GM21381 (cell line): ENCODE measurements at regions not wholly inside any gene's neighbourhood (a gene's known extent, or its start where the extent isn't known, plus 50 kb on each side); places are given as distances from the start of the nearest gene placed in this dataset.

Experiments
- ATAC-seq: cut with Tn5 transposase; IDR thresholded peaks from one replicate; pipeline ENCODE4 v1.9.1; 2021; ENCODE audit warnings: mild to moderate bottlenecking, moderate library complexity; ENCODE audit not compliant: unreplicated experiment

DNA sequence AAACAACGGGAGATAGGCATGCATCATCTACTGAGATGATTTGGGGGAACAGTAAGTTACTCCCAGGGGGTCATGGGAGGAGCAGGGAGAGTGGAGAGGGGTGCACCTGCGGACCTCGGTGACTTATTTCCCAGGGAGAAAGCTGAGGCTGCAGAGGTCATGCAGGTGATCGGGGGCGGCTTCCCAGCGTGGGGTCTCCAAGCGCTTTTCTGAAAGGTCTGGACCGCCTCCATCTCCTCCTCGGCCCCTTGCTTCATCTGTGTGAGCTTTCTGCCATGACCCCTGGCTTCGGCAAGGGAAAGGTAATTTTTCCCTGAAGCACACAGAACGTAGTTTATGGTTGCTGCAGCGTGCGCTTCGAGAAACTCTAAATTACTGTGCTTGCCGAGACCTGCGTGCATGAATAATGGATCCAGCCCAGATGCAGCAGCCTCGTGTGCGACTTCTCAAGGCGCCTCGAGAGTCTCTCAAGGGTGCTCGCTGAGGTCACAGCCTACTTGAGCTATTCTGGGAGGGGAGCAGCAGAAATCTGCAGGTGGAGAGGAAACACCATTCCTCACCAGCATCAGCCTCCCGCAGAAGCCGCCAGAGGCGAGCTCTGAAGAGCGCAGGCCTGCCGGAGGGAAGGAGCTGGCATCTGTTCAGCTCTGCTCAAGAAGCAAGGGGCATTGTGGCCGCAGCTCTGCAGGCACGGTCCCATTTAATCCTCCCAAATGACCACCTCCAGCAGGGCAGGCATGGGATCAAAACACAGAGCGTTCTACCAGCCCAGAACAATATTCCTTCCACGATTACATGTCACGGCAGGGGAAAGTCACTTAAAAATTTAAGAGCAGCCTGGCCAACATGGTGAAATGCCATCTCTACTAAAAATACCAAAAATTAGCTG lies 308.4 kb upstream of the MYT1L start:
- ATAC-seq, result no peak

DNA sequence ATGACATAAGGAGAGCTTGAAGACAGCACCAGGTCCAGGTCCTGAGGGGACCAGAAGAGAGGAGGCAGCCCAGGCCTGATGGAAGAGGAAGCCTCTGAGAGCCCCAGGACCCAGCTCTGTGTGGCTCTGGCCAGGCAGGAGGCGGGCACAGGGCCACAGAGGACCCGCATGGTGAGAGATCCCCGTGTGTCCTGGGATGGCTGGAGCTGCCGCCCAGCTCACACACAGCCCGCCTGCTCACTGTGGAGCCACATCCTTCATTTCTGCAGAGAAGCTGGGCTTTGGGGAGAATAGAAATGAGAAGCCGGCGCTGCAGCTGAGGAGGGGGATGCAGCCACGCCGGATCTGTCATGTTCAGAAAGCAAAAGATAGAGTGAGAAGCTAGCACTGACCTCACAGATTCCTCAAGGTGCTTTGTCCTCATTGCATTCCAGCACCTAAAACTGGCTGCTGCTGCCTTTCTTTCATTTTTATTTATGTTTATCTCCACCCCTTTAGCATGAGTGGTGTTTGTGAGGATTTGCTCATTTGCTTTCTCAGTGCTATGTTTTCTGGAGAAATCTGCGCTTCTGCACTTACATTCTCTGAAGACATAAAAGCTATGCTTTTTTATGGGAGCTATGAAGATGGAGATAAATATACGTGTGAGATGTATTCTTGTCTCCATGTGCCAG lies 307.6 kb upstream of the MYT1L start:
- no peak for ATAC-seq

GRCh38 chr2:2636813-2637212 lies 305.7 kb upstream of the MYT1L start:
- no peak for ATAC-seq

- no peak for ATAC-seq
These were observed 304.0 kb upstream of the MYT1L start for GRCh38 chr2:2635025-2635528.

DNA sequence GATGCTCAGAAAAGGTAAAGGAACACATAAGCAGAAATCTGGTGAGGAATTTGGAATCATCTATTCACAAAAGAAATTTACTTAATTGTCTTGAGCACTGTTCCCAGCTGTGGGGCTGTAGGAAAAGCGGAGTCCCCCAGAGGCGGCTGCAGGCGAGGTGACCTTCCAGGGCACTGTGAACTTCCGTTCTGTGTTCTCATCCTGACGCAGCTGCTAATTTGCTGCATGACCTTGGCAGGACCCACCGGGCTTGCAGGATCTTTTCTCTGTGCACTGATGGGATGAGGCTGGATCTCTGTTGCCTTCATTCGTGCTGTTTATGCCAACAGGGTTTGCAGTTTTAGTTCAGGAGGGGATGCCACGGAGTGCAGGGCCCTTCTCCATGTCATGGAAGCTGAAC lies 301.9 kb upstream of the MYT1L start:
- ATAC-seq, result no peak

- no peak for ATAC-seq
These were observed 292.9 kb upstream of the MYT1L start for GRCh38 chr2:2623939-2624338.

DNA sequence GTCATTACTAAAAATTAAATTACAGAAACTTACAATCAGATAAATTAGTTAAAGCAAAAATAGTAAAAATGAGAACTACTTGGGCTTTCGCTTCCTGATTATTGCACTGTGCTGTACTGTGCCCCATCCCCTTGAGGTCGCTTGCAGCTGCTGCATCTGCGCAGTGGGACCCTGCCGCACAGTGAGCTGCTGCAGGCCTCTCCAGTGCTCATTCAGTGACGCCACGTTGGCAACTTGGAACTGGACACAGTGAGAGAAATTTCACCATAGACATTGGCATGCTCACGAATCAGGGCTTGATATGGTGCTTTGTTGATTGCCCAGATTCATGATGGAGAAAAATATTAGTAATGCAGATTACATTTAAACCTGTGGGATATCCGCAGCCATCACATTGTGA lies 290.8 kb upstream of the MYT1L start:
- ATAC-seq, result no peak

GRCh38 chr2:2620604-2621003 lies 289.5 kb upstream of the MYT1L start:
- no peak for ATAC-seq

GRCh38 chr2:2619995-2620394 lies 288.9 kb upstream of the MYT1L start:
- no peak for ATAC-seq

DNA sequence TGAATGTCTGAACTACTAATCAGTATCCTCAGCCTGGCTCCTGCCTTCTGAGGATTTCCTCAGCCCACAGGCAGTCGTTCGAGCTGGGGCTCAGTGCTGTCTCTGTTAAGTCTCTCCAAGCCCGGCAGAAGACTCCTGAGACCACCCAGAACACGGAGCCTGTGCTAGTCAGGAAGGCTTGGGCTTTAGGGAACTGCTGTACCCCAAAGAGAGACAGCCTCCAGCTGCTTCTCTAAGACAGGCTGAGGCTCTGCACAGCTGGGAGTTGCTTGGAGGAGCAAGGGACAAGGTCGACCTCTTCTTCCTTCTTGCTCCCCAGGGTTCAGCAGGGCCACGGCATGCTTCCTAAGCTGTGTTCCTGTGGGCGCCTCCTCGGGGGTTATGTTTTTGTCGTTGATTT lies 283.4 kb upstream of the MYT1L start:
- ATAC-seq, result no peak

DNA sequence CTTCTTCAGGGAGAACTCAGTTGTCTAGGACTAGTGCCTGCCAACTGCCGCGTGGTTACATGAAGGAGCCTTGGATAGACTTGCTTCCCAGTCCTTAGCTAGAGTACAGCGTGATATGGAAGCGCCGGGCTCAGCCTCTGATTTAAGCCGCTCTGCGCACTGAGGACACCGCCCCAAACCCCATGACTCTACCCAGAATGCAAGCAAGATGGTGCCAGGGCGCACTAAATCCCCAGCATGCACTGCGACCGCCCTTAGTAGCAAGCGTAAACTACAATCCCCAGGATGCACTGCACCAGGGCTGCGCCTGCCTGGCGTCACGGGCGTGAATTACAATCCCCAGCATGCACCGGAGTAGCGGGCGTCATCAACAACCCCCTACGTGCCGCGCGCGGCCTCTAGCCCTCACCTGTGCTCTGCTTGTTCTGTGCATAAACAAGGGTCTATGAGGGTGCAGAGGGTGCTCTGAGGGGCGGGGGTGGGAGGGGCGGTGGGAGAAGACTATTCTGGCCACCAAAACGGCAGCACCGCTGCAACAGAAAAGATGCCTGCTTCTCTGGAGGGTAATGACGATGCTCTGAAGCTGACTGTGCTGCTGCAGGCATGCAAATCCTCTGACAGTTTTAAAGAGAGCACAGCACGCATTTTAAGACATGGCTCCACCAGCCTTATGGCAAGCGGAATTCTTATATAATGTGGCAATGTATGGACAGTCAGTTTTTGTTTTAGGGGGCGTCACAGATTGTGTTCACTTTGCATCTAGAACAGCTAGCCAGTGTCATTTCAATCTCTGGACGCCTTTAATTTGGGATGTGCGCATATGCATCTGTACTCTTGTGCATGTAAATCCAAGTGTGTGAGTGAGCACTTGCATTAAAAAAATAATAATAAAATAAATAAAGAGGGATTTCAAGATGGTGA lies 282.5 kb upstream of the MYT1L start:
- ATAC-seq, result peak; percentile 100

DNA sequence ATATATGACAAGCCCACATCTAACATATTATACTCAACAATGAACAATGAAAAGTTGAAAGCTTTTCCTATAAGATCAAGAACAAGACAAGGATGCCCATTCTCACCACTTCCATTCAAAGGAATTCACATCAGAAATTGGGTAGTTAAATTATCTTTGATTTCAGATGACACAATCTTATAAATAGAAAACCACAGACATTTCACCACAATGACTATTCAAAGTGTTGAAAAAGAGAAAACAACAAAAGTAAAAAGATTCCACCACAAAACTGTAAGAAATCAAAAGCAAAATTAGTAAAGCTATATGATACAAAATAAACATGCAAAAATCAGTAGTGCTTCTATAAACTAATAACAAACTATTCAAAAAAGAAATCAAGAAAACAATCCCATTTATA lies 279.7 kb upstream of the MYT1L start:
- no peak for ATAC-seq

DNA sequence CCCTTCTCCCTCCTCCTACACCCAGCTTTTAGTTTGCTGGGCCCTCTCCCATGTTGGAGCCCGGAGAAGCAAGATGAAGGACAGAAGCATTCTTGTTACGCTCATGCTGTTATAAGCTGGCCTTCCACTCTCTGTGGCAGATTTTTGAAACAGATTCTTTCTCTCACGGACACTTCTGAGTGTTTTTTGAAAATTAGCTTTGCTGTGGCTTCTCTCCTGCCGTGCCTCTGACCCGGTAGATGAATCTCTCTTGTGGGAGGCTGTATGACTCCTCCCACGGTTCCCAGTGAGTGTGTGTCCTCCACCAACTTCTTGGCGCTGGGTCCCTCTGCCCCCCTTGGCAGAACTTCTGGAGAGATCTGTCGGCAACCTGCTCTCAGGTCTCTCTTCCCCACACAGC lies 269.3 kb upstream of the MYT1L start:
- ATAC-seq, result no peak

DNA sequence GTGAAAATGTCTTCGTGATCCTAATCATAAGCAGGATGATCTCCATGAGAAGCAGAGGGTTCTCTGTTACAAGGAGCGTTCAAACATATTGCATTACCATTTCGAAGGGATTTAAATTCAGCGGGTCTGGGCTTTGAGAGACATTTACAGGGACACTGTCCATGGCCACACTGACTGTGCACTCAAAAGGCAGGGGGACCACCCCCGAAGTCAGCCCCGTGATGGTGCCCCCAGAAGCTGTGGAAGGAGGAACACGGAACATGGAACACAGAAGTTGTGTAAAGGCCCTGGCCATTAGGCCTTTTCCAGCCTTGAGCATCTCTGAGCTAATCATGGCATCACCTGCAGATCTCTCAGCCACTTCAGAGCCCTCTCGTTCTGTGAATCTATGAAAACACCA lies 268.4 kb upstream of the MYT1L start:
- ATAC-seq, result no peak

DNA sequence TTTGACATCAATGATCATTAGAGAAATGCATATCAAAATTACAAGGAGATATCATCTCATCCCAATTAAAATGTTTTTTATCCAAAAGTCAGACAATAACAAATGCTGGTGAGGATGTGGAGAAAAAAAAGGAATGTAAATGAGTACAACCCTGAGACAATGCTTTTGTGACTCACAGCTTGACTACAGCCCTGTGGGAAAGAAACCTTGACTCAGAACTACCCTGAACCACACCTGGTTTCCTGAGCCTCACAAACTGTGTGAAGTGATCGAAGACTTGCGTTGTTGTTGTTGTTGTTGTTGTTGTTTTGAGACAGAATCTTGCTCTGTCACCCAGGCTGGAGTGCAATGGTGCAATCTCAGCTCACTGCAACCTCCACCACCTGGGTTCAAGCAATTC lies 266.6 kb upstream of the MYT1L start:
- ATAC-seq, result no peak

GRCh38 chr2:2591542-2591940 lies 260.5 kb upstream of the MYT1L start:
- no peak for ATAC-seq

- ATAC-seq, result no peak
These were observed 259.9 kb upstream of the MYT1L start for GRCh38 chr2:2590841-2591541.

DNA sequence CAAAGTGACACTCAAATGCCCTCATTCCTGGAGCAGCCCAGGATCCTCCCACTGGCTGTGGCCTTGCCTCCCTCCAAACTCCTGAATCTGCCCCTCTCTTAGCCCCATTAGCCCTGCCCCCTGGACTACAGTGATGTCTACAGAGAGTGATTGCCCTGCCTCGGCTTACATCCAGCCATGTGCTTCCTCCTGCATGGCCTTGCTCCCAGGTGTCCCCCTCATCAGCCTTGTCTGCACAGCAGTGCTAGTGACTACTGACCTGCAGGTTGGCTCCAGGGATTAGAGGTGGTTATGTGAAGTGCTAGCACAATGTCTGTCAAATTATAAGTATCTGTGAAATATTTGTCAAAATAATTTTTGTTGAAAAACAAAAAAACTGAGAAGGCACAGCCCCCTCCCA lies 259.1 kb upstream of the MYT1L start:
- no peak for ATAC-seq

DNA sequence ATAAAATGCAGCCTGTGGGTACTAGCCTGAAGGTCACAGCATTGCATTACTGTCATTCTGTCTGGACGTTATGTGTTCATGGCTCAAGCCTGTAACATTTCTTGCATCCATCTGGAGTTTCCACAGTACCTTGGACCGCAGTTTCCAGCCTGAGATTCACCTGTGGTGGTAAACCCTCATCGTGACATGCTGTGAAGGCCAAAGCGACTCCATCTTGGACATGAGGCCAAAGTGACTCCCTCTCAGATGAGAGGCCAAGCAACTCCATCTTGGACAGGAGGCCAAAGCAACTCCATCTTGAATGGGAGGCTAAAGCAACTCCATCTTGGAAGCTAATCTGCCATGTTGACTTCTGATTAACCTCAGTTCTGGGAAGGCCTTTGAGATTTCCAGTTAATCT lies 257.7 kb upstream of the MYT1L start:
- no peak for ATAC-seq

DNA sequence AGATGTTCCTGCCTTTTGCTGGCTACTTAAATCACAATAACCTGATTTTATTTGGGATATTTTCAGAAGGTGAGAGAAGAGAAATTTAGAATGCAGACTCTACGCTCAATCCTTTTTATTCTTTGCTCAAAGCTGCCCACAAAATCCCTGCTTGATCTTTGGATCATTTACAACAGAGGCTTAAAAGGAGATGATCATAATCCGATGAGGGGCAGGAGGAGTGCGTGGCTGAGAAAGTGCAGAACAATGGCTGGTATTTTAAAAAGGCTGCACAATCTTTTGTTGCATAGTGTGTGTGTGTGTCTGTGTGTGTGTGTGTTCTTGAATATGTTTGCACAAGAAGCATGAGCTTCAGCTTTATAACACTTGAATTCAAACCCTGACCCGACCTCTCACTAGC lies 256.3 kb upstream of the MYT1L start:
- no peak for ATAC-seq

GRCh38 chr2:2586931-2587330 lies 255.9 kb upstream of the MYT1L start:
- ATAC-seq, result no peak
